H1 (cell line): ENCODE measurements at regions not wholly inside any gene's neighbourhood (a gene's known extent, or its start where the extent isn't known, plus 50 kb on each side); places are given as distances from the start of the nearest gene placed in this dataset.
A peak's percentile ranks its signal among the peaks of the same experiment; 100 is the strongest.

Experiments used
- CTCF ChIA-PET: fragments of 300-600 bp; sonication (Branson Sonifier 250); formaldehyde crosslinking; loops from one replicate; lab custom pipeline; 2021; ENCODE audit not compliant: partially characterized antibody; lab: Charles Lee
- POLR2A ChIA-PET: fragments of 300-600 bp; sonication (Branson Sonifier 250); formaldehyde crosslinking; loops from one replicate; lab custom pipeline; 2021; ENCODE audit warnings: inconsistent platforms; ENCODE audit not compliant: partially characterized antibody; lab: Charles Lee
- DNase-seq, 2 experiments: peaks; one replicate each; pipeline versions ENCODE4 v3.0.0 to v3.0.0-alpha.2; 2010 to 2022; ENCODE audit warnings: low spot score in 2 of 2, low read depth in 1 of 2, mixed read lengths in 1 of 2
- FAIRE-seq: peaks from 2 replicates; lab custom pipeline; 2011; peaks lifted over from hg19 to GRCh38; lab: Jason Lieb, UNC
- H2AFZ ChIP-seq: 2 replicates; pipeline ENCODE4 v1.8.1; 2012; ENCODE audit warnings: low read length, inconsistent platforms
- H2AK5ac ChIP-seq: 2 replicates; pipeline ENCODE4 v1.6.1; 2013; ENCODE audit warnings: low read depth, low read length
- H2BK120ac ChIP-seq: replicated peaks from 2 replicates; pipeline ENCODE3; 2013; ENCODE audit warnings: low read depth, low read length, inconsistent platforms
- H2BK12ac ChIP-seq: 2 replicates; pipeline ENCODE4 v1.6.1; 2013; ENCODE audit warnings: low read depth, low read length
- H2BK15ac ChIP-seq: 2 replicates; pipeline ENCODE4 v1.6.1; 2013; ENCODE audit warnings: low read length
- H2BK20ac ChIP-seq: 2 replicates; pipeline ENCODE4 v1.6.1; 2013; ENCODE audit warnings: low read length
- H2BK5ac ChIP-seq: 2 replicates; pipeline ENCODE4 v1.6.1; 2013; ENCODE audit warnings: low read depth, low read length
- H3K14ac ChIP-seq: 2 replicates; pipeline ENCODE4 v1.6.1; 2013; ENCODE audit warnings: inconsistent platforms; ENCODE audit not compliant: insufficient read length
- H3K18ac ChIP-seq: 2 replicates; pipeline ENCODE4 v1.6.1; 2013; ENCODE audit warnings: low read length; ENCODE audit errors: extremely low read depth
- H3K23ac ChIP-seq: 2 replicates; pipeline ENCODE4 v1.6.1; 2013; ENCODE audit warnings: inconsistent platforms; ENCODE audit not compliant: insufficient read length
- H3K23me2 ChIP-seq: 2 replicates; pipeline ENCODE4 v1.6.1; 2013; ENCODE audit warnings: low read depth, low read length
- H3K27ac ChIP-seq: 2 replicates; pipeline ENCODE4 v1.6.1; 2011; ENCODE audit warnings: low read depth, low read length, inconsistent platforms
- H3K27me3 ChIP-seq, 4 experiments: replicated peaks in 1 of 4; 1 replicate in 1 of 4; 2 replicates in 3 of 4; pipeline versions ENCODE4 v1.6.1 to v1.8.1; 2011 to 2013; ENCODE audit warnings: low read length in 3 of 4, mild to moderate bottlenecking in 3 of 4, inconsistent platforms in 2 of 4, mixed read lengths in 2 of 4, moderate library complexity in 1 of 4; ENCODE audit not compliant: control insufficient read depth in 3 of 4, insufficient read depth in 3 of 4; ENCODE audit errors: extremely low read depth in 1 of 4
- H3K36me3 ChIP-seq, 4 experiments: 2 replicates each; pipeline versions ENCODE4 v1.6.1 to v1.8.1; 2011 to 2013; ENCODE audit warnings: mild to moderate bottlenecking in 4 of 4, low read length in 3 of 4, moderate library complexity in 2 of 4, control low read depth in 1 of 4, inconsistent platforms in 1 of 4; ENCODE audit not compliant: insufficient read depth in 4 of 4, control insufficient read depth in 2 of 4
- H3K4ac ChIP-seq: replicated peaks from 2 replicates; pipeline ENCODE3; 2013; ENCODE audit warnings: low read length, low read depth, mixed read lengths, inconsistent platforms; ENCODE audit not compliant: insufficient read length
- H3K4me1 ChIP-seq, 4 experiments: replicated peaks in 1 of 4; 1 replicate in 1 of 4; 2 replicates in 3 of 4; pipeline versions ENCODE4 v1.6.1 to v1.8.1; 2011 to 2013; ENCODE audit warnings: low read length in 3 of 4, inconsistent platforms in 2 of 4, mixed read lengths in 1 of 4; ENCODE audit not compliant: insufficient read depth in 4 of 4, control insufficient read depth in 3 of 4
- H3K4me2 ChIP-seq, 2 experiments: 2 replicates each; pipeline versions ENCODE4 v1.6.1 to v1.8.1; 2011 to 2013; ENCODE audit warnings: low read depth in 2 of 2, low read length in 2 of 2, control low read depth in 1 of 2, inconsistent platforms in 1 of 2, mild to moderate bottlenecking in 1 of 2; ENCODE audit not compliant: insufficient read depth in 1 of 2
- H3K4me3 ChIP-seq, 4 experiments: fragments of 200-600, 300-600 bp in 1 of 4; sonication (generic), shearing (Covaris generic), sonication (Bioruptor Twin) in 1 of 4; 2 replicates each; pipeline versions ENCODE4 v1.5.1 to v1.8.1; 2011 to 2016; ENCODE audit warnings: low read length in 4 of 4, low read depth in 3 of 4, control low read depth in 2 of 4, inconsistent platforms in 2 of 4, mild to moderate bottlenecking in 2 of 4, mixed read lengths in 1 of 4, moderate library complexity in 1 of 4; ENCODE audit not compliant: insufficient read depth in 2 of 4; ENCODE audit errors: extremely low read depth in 1 of 4
- H3K56ac ChIP-seq: replicated peaks from 2 replicates; pipeline ENCODE3; 2013; ENCODE audit warnings: low read depth, mild to moderate bottlenecking, mixed read lengths, low read length, inconsistent platforms; ENCODE audit not compliant: insufficient read length
- H3K79me1 ChIP-seq: 2 replicates; pipeline ENCODE4 v1.6.1; 2013; ENCODE audit warnings: low read depth, low read length, control low read depth
- H3K79me2 ChIP-seq, 2 experiments: 2 replicates each; pipeline versions ENCODE4 v1.6.1 to v1.8.1; 2012 to 2013; ENCODE audit warnings: low read length in 2 of 2, mild to moderate bottlenecking in 2 of 2, inconsistent platforms in 1 of 2; ENCODE audit not compliant: insufficient read depth in 2 of 2, control insufficient read depth in 1 of 2
- H3K9ac ChIP-seq, 4 experiments: replicated peaks in 1 of 4; 1 replicate in 1 of 4; 2 replicates in 3 of 4; pipeline versions ENCODE4 v1.6.1 to v1.8.1; 2011 to 2013; ENCODE audit warnings: low read depth in 3 of 4, low read length in 3 of 4, control low read depth in 2 of 4, mild to moderate bottlenecking in 2 of 4, moderate library complexity in 2 of 4, inconsistent platforms in 1 of 4; ENCODE audit errors: extremely low read depth in 1 of 4
- H3K9me3 ChIP-seq, 2 experiments: 2 replicates each; pipeline versions ENCODE4 v1.6.1 to v1.8.1; 2012 to 2013; ENCODE audit warnings: mild to moderate bottlenecking in 2 of 2, moderate library complexity in 2 of 2, control low read depth in 1 of 2, inconsistent platforms in 1 of 2, low read depth in 1 of 2, low read length in 1 of 2, mixed read lengths in 1 of 2; ENCODE audit not compliant: insufficient read depth in 2 of 2
- H4K20me1 ChIP-seq, 2 experiments: replicated peaks in 1 of 2; 2 replicates each; pipeline versions ENCODE3 to v1.8.1; 2011 to 2013; ENCODE audit warnings: inconsistent platforms in 2 of 2, low read length in 2 of 2, mild to moderate bottlenecking in 1 of 2; ENCODE audit not compliant: insufficient read depth in 2 of 2, control insufficient read depth in 1 of 2
- H4K5ac ChIP-seq: 2 replicates; pipeline ENCODE4 v1.6.1; 2013; ENCODE audit warnings: low read length, low read depth, mixed read lengths, inconsistent platforms; ENCODE audit not compliant: insufficient read length
- H4K8ac ChIP-seq: 2 replicates; pipeline ENCODE4 v1.8.0; 2013; ENCODE audit warnings: mild to moderate bottlenecking, moderate library complexity, low read length, inconsistent platforms; ENCODE audit not compliant: insufficient read depth; ENCODE audit errors: extremely low read depth
- H4K91ac ChIP-seq: replicated peaks from 2 replicates; pipeline ENCODE3; 2013; ENCODE audit warnings: low read length, mixed read lengths, inconsistent platforms; ENCODE audit not compliant: insufficient read length
- WGBS, 2 experiments: shearing (Covaris generic) in 1 of 2; methylation state at CpG; one replicate each; pipeline versions ENCODE4 v1.1.6 to v1.1.7; 2013 to 2015; ENCODE audit warnings: low lambda C conversion rate in 2 of 2, mixed read lengths in 2 of 2, inconsistent platforms in 1 of 2, low coverage in 1 of 2, missing lambda C conversion rate in 1 of 2; ENCODE audit not compliant: insufficient replicate concordance in 2 of 2, insufficient coverage in 1 of 2, insufficient read length in 1 of 2; ENCODE audit errors: extremely low coverage in 1 of 2, missing lambda C conversion rate in 1 of 2; 5-methylcytosine and 5-hydroxymethylcytosine counted together
- TF ChIP-seq, protein P1 (sequence below): IDR thresholded peaks from 2 replicates; pipeline ENCODE4 v1.6.1; 2011; ENCODE audit warnings: low read length, improper control_type of control experiment

DNA sequence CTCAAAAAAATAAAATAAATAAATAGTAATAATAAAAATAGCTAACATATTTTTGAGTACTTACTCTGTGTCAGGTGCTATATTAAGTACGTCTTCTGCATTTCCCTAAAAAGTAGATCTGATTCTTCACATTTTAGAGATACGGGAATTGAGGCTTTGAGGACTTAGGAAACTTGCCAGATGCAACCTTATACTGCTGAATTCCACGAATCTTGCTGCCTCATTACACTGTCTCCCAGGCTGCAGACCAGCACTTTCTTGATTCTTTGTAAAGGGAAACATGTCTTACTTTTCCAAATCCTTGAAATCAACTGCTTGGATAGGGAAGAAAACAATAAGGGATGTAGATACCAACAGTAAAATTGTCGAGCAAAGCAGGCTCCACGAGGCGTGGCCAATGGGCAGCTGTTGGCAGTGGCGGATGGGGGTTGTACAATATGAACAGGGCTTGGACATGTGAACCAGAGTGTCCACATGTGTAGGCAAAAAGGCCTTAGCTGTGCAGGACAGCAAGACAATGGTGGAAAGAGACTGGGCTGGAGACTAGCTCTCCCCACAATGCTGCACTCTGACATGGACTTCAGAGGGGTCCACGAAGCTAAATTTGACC, 124.3 kb upstream of the RAI14 start:
- Histone ChIP-seq H3K27me3 (no peaks in the 10 kb centered on the region), H2BK15ac (no peak overlapping the region), H2BK5ac (no peak overlapping the region), H3K9me3 (no peaks in the 10 kb centered on the region), H3K79me1 (no peaks in the 10 kb centered on the region), H3K4me3 (no peak overlapping the region), H4K5ac (no peak overlapping the region), H2AK5ac (no peak overlapping the region), H4K91ac (peak overlapping the region; percentile 23), H3K4me2 (no peak overlapping the region), H2BK120ac (no peak overlapping the region), H3K4me1 (peaks cover 0 to 3% (median 1%) of the 10 kb centered on the region in 4 experiments; a peak in 2 of 7 replicates), H2BK20ac (peak overlapping the region; percentile 51; the same call in 1 of the 2 replicates), H3K14ac (no peak overlapping the region), H3K79me2 (no peaks in the 10 kb centered on the region), H3K27ac (no peak overlapping the region), H3K36me3 (no peaks in the 10 kb centered on the region), H2AFZ (no peak overlapping the region; the same call in 1 of the 2 replicates), H3K23me2 (no peaks in the 10 kb centered on the region), H3K56ac (no peak overlapping the region), H3K23ac (no peak overlapping the region), H4K20me1 (no peaks in the 10 kb centered on the region), H3K9ac (no peak overlapping the region), H3K4ac (no peak overlapping the region), H2BK12ac (no peak overlapping the region; the same call in 1 of the 2 replicates), H3K18ac (no peak overlapping the region; the same call in 1 of the 2 replicates), H4K8ac (no peak overlapping the region)
- FAIRE-seq (no peak), DNase-seq (no peak)
- POLR2A ChIA-PET, result no interaction called here
- CTCF ChIA-PET, result interaction anchor here (0.6 to 3.7 kb wide), 6 partner anchors 8 to 366 kb away, joined by 3 to 17 read pairs (median 3); no protein-coding TSS in a partner anchor
- WGBS, 2 experiments, result 79% methylated on average over 8 of the region's 8 CpGs; no CpG with 5 or more reads in 1 of the 2 experiments
- TF ChIP-seq, protein P1, sequence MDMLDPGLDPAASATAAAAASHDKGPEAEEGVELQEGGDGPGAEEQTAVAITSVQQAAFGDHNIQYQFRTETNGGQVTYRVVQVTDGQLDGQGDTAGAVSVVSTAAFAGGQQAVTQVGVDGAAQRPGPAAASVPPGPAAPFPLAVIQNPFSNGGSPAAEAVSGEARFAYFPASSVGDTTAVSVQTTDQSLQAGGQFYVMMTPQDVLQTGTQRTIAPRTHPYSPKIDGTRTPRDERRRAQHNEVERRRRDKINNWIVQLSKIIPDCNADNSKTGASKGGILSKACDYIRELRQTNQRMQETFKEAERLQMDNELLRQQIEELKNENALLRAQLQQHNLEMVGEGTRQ, result no peak
